ENCODE measurements at regions not wholly inside any gene's neighbourhood (a gene's known extent, or its start where the extent isn't known, plus 50 kb on each side); places are given as distances from the start of the nearest gene placed in this dataset.

GRCh38 chr2:128395640-128396499, 77.2 kb upstream of the HS6ST1 start:
- DNase-seq (ENCODE audit: low read depth) = no peak
- no peak for TF ChIP-seq CTCF (IDR thresholded peaks at IDR 0.05; ENCODE audit: control insufficient read depth, insufficient read depth, low read depth, low read length, missing control alignments)
- no peak overlapping the region for H3K4me3 ChIP-seq (ENCODE audit: control insufficient read depth, low read depth, low read length)

- H3K4me3 ChIP-seq (ENCODE audit: control insufficient read depth, low read depth, low read length) = no peak overlapping the region
- DNase-seq (ENCODE audit: low read depth) = no peak
- no peak for TF ChIP-seq CTCF (IDR thresholded peaks at IDR 0.05; ENCODE audit: control insufficient read depth, insufficient read depth, low read depth, low read length, missing control alignments)
Measured at GRCh38 chr2:128396500-128396891, 77.8 kb upstream of the HS6ST1 start.

DNA sequence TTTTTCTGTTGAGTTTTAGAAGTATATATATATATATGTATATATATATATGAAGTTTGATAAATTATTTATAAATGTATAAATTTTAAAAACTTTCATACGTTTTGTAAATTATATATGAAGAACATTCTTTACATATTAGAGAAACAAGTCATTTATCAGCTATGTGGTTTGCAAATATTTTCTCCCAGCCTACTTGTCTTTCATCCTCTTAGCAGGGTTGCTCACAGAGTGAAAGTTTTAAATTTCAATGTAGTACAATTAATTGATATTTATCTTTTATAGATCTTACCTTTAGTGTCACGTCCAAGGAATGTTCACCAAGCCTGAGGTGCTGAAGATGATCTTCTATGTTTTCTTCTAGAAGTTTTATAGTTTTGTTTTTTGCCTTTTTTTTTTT, 78.3 kb upstream of the HS6ST1 start:
- no peak overlapping the region for H3K4me3 ChIP-seq (ENCODE audit: control insufficient read depth, low read depth, low read length)

DNA sequence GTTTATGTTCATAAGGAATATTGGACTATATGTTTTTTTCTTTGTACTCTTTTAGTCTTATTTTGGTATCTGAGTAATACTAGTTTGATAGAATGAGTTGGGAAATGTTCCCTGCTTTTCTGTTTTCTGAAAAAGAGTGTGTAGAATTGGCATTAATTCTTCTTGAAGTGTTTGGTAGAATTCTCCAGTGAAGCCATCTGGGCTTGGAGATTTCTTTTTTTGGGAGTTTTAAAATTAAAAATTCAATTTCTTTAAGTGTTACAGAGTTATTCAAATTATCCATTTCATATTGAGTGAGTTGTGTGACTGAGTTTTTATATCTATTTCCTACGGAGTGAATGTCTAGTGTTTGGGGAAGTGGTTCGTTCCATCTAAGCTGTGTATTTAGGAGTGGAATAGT, 80.6 kb upstream of the HS6ST1 start:
- DNase-seq (ENCODE audit: low read depth) = no peak
- TF ChIP-seq CTCF (IDR thresholded peaks at IDR 0.05; ENCODE audit: control insufficient read depth, insufficient read depth, low read depth, low read length, missing control alignments) = no peak
- H3K4me3 ChIP-seq (ENCODE audit: control insufficient read depth, low read depth, low read length) = no peak overlapping the region

More for the DNA sequence above, 78.3 kb upstream of the HS6ST1 start:
- no peak for DNase-seq (ENCODE audit: low read depth)
- TF ChIP-seq CTCF (IDR thresholded peaks at IDR 0.05; ENCODE audit: control insufficient read depth, insufficient read depth, low read depth, low read length, missing control alignments) = no peak

DNA sequence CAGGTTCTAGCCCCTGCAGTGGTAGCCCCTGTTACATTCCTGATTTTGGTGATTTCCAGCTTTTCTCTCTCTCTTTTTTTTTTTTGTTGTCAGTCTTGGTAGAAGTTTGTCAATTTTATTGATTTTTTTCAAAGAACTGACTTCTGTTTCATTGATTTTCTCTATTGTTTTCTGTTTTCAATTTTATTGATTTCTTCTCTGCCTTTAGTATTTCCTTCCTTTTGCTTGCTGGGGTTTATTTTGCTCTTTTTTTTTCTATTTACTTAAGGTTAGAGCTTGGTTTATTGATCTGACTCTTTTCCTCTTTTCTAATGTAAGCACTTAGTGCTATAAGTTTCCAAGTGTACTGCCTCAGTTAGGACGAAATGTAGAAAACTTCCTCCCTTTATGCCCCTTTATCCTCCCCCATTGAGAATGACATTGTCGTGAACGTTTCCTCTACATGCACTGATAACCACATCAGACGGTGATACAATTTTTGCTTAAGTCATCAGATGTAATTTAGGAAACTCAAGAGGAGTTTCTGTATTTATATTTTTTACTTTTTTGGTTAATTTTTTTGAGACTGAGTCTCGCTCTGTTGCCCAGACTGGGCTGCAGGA, 81.1 kb upstream of the HS6ST1 start:
- DNase-seq (ENCODE audit: low read depth) = no peak
- H3K4me3 ChIP-seq (ENCODE audit: control insufficient read depth, low read depth, low read length) = no peak overlapping the region
- no peak for TF ChIP-seq CTCF (IDR thresholded peaks at IDR 0.05; ENCODE audit: control insufficient read depth, insufficient read depth, low read depth, low read length, missing control alignments)

DNA sequence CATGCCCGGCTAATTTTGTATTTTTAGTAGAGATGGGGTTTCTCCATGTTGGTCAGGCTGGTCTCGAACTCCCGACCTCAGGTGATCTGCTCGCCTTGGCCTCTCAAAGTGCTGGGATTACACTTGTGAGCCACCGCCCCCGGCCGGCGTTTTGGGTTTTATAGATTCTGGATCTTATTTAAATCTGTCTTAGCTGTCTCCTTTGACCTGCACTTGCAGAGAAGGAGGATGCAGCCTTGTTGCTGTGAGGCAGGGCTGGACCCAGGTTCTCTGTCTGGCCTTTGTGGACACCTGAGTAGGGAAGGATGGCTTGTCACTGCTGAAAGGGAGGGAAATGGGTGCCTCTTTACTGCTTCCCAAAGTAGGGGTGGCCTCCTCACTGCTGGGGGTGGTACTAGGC, 83.0 kb upstream of the HS6ST1 start:
- no peak for TF ChIP-seq CTCF (IDR thresholded peaks at IDR 0.05; ENCODE audit: control insufficient read depth, insufficient read depth, low read depth, low read length, missing control alignments)
- DNase-seq (ENCODE audit: low read depth) = no peak
- no peak overlapping the region for H3K4me3 ChIP-seq (ENCODE audit: control insufficient read depth, low read depth, low read length)
